ENCODE measurements at regions not wholly inside any gene's neighbourhood (a gene's known extent, or its start where the extent isn't known, plus 50 kb on each side); places are given as distances from the start of the nearest gene placed in this dataset.

DNA sequence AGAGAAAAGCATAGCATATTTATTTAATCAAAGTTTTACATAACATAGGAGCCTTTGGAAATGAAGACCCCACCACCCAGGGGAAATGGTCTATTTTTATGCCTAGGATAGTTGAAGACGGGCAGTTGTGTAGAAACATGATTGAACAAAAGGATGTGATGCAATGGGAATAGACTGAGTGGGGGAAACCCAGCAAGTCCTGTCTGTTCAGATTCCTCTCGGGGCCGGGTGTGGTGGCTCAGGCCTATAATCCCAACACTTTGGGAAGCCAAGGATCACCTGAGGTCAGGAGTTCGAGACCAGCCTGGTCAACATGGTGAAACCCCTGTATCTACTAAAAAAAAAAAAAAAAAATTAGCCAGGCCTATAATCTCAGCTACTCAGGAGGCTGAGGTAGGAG is 298.3 kb downstream of the MATN1 start:
- TF ChIP-seq, protein P1, sequence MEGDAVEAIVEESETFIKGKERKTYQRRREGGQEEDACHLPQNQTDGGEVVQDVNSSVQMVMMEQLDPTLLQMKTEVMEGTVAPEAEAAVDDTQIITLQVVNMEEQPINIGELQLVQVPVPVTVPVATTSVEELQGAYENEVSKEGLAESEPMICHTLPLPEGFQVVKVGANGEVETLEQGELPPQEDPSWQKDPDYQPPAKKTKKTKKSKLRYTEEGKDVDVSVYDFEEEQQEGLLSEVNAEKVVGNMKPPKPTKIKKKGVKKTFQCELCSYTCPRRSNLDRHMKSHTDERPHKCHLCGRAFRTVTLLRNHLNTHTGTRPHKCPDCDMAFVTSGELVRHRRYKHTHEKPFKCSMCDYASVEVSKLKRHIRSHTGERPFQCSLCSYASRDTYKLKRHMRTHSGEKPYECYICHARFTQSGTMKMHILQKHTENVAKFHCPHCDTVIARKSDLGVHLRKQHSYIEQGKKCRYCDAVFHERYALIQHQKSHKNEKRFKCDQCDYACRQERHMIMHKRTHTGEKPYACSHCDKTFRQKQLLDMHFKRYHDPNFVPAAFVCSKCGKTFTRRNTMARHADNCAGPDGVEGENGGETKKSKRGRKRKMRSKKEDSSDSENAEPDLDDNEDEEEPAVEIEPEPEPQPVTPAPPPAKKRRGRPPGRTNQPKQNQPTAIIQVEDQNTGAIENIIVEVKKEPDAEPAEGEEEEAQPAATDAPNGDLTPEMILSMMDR (IDR thresholded peaks at IDR 0.05; ENCODE audit: low read depth, low read length, missing control alignments), result no peak
- in situ Hi-C loops (cut with HindIII; ENCODE audit: low pct_ligation_motif_present, low sequenced_read_pairs), result no loop called here
- H3K4me3 ChIP-seq (ENCODE audit: low read depth, low read length), result no peak overlapping the region
- H3K27ac ChIP-seq, result no peak overlapping the region
- no peak for DNase-seq
- H3K36me3 ChIP-seq (replicated peaks), result no peaks in the 10 kb centered on the region
- H3K27me3 ChIP-seq (replicated peaks), result no peaks in the 10 kb centered on the region

DNA sequence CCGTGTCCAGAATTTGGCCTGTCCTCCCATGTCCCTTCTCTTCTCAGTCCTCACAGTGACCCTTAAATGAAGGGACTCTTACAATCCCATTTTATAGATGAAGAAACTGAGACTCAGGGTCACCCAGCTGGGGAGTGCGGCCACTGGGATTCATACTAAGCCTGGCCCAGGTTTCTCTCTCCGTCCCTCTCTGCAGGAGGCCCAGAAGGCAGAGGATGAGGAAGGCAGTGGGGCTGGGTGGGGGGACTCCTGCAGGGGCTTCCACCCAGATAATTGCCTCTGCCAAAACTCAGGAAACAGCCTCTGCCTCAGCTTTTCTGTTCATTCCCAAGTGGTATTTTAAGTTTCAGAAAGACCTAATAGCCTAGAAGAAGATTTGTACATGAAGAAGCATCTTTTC is 299.8 kb downstream of the MATN1 start:
- DNase-seq, result no peak
- H3K4me3 ChIP-seq (ENCODE audit: low read depth, low read length), result no peak overlapping the region
- H3K36me3 ChIP-seq (replicated peaks), result no peaks in the 10 kb centered on the region
- TF ChIP-seq, protein P1 (IDR thresholded peaks at IDR 0.05; ENCODE audit: low read depth, low read length, missing control alignments), result no peak
- H3K27me3 ChIP-seq (replicated peaks), result no peaks in the 10 kb centered on the region
- H3K27ac ChIP-seq, result no peak overlapping the region
- in situ Hi-C loops (cut with HindIII; ENCODE audit: low pct_ligation_motif_present, low sequenced_read_pairs), result no loop called here

DNA sequence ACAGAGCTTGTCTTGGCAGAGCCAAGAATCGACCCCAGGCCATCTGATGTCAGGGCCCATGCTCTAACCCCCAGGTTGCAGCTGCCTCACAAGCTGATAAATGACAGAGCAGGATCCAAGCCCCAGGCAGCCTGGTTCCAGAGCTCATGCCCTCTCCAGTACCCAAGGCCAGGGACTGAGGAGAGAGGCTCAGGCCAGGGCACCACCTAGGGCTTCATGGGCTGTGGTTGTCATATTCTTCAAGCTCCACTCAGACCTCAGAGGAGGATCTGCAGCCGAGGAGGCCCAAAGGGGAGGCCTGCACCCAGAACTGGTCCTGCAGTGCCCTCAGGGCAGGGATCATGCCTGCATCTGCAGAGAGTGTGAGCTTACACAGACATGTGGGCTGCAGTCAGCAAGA is 301.1 kb downstream of the MATN1 start:
- TF ChIP-seq, protein P1 (IDR thresholded peaks at IDR 0.05; ENCODE audit: low read depth, low read length, missing control alignments), result no peak
- in situ Hi-C loops (cut with HindIII; ENCODE audit: low pct_ligation_motif_present, low sequenced_read_pairs), result no loop called here
- Histone ChIP-seq H3K27ac (no peak overlapping the region), H3K36me3 (replicated peaks) (no peaks in the 10 kb centered on the region), H3K4me3 (ENCODE audit: low read depth, low read length) (no peak overlapping the region), H3K27me3 (replicated peaks) (no peaks in the 10 kb centered on the region)
- DNase-seq, result no peak

DNA sequence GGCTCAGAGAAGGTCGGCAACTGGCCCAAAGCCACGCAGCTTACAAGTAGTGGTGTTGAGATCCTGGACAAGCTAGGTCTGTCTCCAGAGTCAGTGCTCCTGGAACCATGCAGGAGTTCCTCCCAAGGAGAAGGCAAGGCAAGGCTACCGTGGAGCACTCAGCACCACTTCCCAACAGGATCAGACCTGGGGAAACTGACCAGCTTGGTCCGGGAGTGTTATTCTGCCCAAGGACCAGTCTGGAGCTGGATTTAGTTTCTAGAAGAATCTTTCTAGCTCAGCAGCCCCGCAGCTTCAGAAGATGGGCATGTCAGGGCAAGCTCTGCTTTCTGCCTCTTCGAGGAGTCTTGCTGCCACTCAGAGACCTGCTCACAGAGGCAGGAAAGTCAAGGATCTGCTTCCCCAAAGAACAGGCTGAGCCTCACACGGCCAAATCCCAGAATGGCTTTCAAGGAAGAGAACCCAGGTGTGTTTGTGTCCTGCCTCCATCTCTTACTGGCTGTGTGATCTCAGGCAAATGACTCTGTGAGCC is 302.8 kb downstream of the MATN1 start:
- DNase-seq, result no peak
- no peaks in the 10 kb centered on the region for H3K36me3 ChIP-seq (replicated peaks)
- no peaks in the 10 kb centered on the region for H3K27me3 ChIP-seq (replicated peaks)
- TF ChIP-seq, protein P1 (IDR thresholded peaks at IDR 0.05; ENCODE audit: low read depth, low read length, missing control alignments), result no peak
- H3K4me3 ChIP-seq (ENCODE audit: low read depth, low read length), result no peak overlapping the region
- in situ Hi-C loops (cut with HindIII; ENCODE audit: low pct_ligation_motif_present, low sequenced_read_pairs), result no loop called here
- no peak overlapping the region for H3K27ac ChIP-seq

DNA sequence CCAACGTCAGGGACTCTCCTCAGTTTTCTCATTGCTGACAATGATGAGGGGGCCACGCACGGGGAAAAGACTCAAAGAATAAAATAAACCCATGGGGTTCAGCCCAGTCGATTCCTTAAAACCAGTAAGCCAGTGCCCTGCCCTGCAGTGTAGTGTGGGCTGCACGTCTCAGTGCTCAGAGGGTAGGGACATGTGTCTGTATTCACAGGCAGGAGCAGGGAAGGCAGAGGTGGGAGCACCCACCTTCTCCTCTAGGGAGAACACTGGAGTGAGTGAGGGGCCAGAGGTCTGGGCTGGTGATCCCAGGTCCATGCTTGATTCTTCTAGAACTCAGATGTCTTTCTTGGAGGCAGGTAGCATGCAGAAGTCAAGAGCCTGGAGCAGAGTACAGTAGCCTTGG is 303.6 kb downstream of the MATN1 start:
- TF ChIP-seq, protein P1 (IDR thresholded peaks at IDR 0.05; ENCODE audit: low read depth, low read length, missing control alignments), result no peak
- H3K4me3 ChIP-seq (ENCODE audit: low read depth, low read length), result no peak overlapping the region
- H3K36me3 ChIP-seq (replicated peaks), result no peaks in the 10 kb centered on the region
- no peak for DNase-seq
- in situ Hi-C loops (cut with HindIII; ENCODE audit: low pct_ligation_motif_present, low sequenced_read_pairs), result no loop called here
- H3K27me3 ChIP-seq (replicated peaks), result no peaks in the 10 kb centered on the region
- H3K27ac ChIP-seq, result no peak overlapping the region
